ENCODE measurements at regions not wholly inside any gene's neighbourhood (a gene's known extent, or its start where the extent isn't known, plus 50 kb on each side); places are given as distances from the start of the nearest gene placed in this dataset.

GRCh38 chr1:8203056-8203455 lies 114.9 kb upstream of the SLC45A1 start:
- DNase-seq (ENCODE audit: low spot score) = no peak

GRCh38 chr1:8202182-8202905 lies 115.6 kb upstream of the SLC45A1 start:
- DNase-seq (ENCODE audit: low spot score) = no peak

DNA sequence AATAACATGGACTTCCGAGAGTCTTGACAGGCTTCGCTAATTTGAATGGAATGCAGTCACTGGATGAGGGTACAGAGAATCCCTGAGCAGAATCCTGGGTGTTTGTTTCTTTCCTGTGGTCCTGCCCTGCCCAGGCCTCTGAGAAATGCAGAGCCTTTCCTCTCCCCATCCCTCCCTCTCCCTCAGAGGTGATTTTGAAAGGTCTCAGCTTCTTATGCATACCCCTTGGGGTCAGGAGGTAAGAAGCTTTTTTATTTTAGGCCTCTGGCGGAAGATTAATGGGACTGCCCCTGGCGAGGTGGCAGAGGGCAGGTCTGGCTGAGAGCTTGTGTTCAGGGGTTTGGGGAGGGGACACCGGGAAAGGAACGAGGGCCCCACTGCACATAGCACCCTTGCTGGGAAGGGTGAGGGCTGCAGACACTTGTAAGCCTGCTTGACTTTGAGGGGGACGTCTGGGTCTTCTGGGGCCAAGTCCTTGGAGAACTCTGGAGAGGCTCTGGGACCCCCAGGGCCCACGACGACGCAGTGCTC lies 116.5 kb upstream of the SLC45A1 start:
- no peak for DNase-seq (ENCODE audit: low spot score)

DNA sequence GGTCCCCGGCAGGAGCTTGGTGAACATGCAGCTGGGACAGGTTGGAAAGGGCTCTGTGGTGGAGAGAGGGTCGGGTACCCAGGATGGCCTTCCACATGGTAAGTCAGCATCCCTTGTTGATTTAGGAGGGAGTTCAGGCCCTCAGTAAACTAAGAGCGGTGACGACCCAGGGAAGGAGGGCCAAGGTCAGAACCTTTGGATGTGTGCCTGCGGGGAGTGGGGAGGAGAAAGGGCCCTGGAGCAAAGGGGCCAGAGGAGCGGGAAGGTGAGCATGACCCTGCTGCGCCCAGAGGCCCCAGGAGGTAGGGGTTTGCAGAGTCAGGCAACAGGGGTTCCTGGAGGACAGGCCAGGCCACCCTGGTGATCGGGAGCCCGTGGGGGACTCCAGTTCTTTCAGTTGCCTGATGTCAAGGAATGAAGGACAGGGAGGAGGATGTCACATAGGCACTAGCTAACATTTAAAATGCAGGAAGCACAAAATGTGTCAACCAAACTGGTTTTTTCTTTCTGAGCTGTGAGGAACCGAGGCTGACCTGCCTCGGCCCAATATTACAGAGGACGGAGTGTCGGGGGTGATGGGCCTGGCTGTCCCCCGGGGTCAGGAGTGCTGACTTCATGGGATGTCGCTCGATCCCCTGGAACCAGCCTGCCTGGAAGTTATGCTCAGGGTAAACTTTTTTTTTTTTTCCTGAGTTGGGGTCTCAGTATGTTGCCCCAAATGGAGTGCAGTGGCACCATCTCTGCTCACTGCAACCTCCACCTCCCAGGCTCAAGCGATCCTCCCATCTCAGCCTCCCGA lies 117.4 kb upstream of the SLC45A1 start:
- DNase-seq (ENCODE audit: low spot score) = no peak

- no peak for DNase-seq (ENCODE audit: low spot score)
These were observed 119.4 kb upstream of the SLC45A1 start for GRCh38 chr1:8198522-8198921.

DNA sequence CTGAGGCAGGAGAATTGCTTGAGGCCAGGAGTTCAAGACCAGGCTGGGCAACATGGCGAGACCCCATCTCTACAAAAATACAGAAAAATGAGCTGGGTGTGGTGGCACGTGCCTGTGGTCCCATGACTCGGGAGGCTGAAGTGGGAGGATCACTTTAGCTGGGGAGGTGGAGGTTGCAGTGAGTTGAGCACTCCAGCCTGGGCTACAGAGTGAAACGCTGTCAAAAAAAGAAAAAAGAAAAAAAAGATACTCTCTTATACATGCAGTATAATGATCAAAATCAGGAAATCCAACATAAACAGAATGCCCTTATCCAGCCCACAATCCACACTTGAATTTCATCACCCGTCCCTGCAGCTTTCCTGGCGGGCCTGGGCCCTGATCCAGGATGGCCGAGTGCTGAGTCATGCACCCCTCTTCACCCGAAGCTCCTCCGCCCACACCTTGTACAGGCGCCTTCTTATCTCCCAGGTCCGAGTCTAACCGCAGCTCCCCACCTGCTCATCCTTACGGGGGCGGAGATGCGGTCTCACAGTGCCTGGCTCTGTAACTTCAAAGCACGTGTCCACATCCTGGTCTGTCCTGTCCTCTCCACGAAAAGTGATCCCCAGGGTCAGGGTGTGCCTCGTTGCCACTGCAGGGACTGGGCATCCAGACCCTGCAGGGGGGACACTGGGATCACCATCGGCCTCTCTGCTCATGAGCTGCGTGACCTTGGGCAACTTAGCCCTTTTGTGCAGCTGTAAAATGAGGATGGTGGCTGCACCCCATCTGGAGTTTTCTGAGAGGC lies 120.2 kb upstream of the SLC45A1 start:
- no peak for DNase-seq (ENCODE audit: low spot score)

GRCh38 chr1:8194481-8195227 lies 123.3 kb upstream of the SLC45A1 start:
- DNase-seq (ENCODE audit: low spot score) = no peak

GRCh38 chr1:8193840-8194406 lies 124.0 kb upstream of the SLC45A1 start:
- no peak for DNase-seq (ENCODE audit: low spot score)

DNA sequence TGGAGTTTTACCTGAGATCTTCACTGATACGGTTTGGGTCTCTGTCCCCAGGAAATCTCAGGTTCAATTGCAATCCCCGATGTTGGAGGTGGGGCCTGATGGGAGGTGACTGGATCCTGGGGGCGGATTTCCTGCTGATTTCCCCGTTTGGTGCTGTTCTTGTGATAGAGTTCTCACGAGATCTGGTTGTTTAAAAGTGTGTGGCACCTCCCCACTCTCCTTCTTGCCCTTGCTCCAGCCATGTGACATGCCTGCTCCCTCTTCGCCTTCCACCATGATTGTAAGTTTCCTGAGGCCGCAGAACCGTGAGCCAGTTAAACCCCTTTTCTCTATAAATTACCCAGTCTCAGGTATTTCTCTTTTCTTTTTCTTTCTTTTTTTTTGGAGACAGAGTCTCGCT lies 126.4 kb upstream of the SLC45A1 start:
- DNase-seq (ENCODE audit: low spot score) = no peak

GRCh38 chr1:8189931-8190483 lies 127.9 kb upstream of the SLC45A1 start:
- DNase-seq (ENCODE audit: low spot score) = no peak

DNA sequence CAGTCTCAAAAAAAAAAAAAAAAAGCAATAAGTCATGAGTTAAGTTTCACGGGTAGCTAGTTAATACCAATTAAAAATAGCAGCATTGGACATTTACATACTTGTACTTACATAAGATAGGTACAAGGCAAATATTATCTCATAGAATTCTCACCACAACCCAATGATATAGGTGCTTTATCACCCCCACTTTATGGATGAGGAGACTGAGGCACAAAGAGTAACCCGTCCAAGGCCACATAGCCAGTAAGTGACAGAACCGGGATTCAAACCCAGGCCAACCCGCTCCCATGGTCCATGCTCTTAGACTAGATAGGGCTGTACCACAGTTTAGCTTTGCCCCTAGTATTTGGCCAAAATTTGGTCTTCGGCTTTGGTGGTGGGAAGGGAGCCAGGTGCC lies 132.5 kb upstream of the SLC45A1 start:
- no peak for DNase-seq (ENCODE audit: low spot score)

- no peak for DNase-seq (ENCODE audit: low spot score)
These were observed 133.6 kb upstream of the SLC45A1 start for GRCh38 chr1:8184301-8184700.

DNA sequence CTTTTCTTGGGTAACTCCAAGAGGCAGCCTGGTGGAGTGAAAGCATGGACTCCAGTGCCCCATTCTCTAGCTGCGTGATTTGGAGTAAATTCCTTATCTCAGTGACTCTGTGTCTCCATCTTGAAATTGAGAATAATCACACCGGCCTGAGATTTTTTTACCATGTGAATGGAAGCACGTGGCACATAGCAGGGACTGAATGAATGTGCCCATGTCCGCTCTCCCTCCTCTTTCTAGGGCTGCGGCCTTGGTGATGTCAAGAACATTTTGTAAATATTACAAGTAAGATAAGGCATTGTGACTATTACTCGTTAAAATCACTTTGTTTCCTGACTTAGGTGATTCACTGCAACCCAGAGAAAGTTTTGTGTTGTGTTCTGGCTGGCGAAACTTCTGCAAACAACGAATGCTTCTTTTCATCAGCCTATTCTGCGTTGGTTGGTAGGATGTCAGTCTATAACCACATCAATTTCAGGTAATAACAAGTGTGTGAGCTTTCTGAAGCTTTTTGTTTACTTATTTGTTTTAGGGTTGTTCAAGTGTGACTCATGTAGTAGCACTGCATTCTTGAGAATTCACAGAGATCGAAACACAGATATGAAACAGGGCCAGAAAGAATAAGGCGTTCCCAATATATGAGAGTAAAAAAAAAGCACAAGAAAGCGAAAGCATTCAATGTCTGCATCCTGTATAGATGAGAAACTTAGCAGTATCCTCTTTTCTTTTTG lies 135.7 kb upstream of the SLC45A1 start:
- DNase-seq (ENCODE audit: low spot score) = no peak

DNA sequence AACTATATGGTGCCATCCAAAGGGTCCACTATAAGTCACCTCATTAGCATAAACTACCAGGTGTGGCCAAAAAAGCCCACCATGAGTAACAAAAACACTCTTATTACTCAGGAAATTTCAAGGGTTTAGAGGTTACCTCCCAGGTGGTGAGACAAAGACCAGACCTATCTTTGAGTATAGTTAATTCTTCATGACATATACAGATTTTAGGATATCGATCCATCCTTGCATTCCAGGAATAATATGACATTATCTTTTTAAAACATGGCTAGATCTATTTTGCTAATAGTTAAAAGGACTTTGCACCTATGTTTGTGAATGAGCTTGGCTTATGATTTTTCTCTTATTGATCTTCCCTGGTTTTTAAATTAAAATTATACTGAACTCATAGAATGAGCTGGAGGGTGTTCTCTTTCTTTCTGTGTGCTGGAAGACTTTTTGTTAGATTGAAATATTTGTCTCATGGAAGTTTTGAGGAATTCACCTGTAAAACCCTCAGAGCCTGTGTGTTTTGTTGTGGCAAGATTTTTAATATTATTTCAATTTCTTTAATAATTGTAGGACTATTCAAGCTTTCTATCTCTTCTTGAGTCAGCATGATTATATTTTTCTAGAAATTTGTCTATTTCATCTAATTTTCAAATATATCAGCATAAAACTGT lies 138.7 kb upstream of the SLC45A1 start:
- no peak for DNase-seq (ENCODE audit: low spot score)

DNA sequence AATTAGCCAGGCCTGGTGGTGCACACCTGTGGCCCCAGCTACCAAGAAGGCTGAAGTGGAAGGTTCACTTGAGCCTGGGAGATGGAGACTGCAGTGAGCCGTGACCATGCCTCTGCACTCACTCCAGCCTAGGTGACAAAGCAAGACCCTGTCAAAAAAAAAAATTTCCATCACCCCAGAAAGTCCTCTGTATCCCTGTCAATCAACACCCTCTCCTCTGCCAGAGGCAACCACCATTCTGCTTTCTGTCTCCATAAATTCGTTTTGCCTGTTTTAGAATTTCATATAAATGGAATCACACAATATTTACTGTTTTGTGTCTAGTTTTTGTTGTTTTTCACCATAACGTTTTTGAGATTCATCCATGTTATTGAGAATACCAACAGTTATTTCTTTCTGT lies 141.6 kb upstream of the SLC45A1 start:
- DNase-seq (ENCODE audit: low spot score) = no peak

- no peak for DNase-seq (ENCODE audit: low spot score)
These were observed 143.1 kb upstream of the SLC45A1 start for GRCh38 chr1:8174807-8175206.

GRCh38 chr1:8171751-8172464 lies 145.8 kb upstream of the ERRFI1 start:
- no peak for DNase-seq (ENCODE audit: low spot score)

DNA sequence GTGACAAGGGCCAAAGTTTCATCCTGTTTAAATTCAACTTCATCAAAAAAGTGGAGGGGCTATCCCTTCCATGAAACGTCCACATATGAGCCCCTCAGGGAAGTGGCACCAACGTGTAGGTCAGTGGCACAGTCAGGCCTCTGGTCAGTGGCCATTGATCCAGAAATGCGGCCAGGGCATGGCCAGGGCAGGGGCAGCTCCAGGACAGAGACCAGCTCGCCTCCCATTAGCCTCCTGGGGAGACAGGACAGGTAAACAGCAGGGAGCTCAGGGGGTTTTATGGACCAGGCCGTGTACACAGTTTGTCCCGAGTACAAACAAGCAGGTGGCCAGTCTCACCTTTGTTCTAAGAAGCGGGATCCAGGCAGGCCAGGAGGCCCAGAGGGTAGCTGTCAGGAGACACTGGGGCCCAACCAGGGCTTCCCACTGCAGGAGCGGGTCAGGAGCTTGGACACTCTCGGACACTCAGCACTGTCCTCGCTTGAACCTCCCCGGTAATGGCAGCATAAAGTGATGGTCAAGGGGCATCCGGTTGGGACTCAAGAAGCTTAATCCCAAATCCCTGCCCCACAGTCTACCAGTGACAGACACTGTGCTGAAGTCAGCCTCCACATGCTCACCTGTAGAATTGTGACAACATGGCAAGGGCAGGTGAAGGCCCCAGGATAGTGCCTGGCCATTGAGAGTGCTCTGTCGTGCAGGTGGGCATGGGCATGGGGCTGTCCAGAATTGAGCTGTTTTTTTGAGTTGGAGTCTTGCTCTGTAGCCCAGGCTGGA lies 144.1 kb upstream of the ERRFI1 start:
- no peak for DNase-seq (ENCODE audit: low spot score)
